ENCODE measurements at regions not wholly inside any gene's neighbourhood (a gene's known extent, or its start where the extent isn't known, plus 50 kb on each side); places are given as distances from the start of the nearest gene placed in this dataset.

DNA sequence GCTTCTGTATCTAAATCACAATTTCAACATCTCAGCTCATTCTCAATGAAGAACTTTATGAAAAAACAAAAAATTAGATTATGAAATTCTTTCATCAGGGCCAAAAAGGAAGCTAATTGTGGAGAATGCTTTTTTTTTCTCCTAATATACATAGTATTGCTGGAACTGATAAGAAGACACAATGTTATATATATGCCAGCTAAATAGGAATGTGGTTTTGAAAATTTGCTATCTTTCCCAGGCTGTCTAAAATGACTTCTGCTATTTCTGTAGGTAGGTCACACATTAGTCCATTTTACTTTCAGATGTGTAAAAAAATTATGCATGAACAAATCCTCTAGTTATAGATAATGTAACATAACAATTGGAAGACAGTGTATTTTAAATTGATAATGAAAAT is 732.9 kb downstream of the RWDD3 start:
- Histone ChIP-seq H4K20me1 (ENCODE audit: insufficient read depth) (no peaks in the 10 kb centered on the region), H3K9me2 (no peaks in the 10 kb centered on the region), H3K9me3 (no peaks in the 10 kb centered on the region), H3K4me2 (no peak overlapping the region), H3K4me3 (ENCODE audit: low read depth in 2 of 2, low read length in 1 of 2) (no peak overlapping the region), H3K36me3 (replicated peaks in 1 of 2; ENCODE audit: control insufficient read depth in 1 of 2, insufficient read depth in 2 of 2, low read length in 1 of 2) (no peaks in the 10 kb centered on the region), H2AFZ (ENCODE audit: low read depth) (no peak overlapping the region), H3K27ac (ENCODE audit: low read depth in 2 of 2, low read length in 1 of 2) (no peak overlapping the region), H3K9ac (no peak overlapping the region), H3K27me3 (ENCODE audit: insufficient read depth) (no peaks in the 10 kb centered on the region), H3F3A (replicated peaks; ENCODE audit: insufficient read depth) (no peaks in the 10 kb centered on the region), H3K79me2 (ENCODE audit: insufficient read depth) (no peaks in the 10 kb centered on the region), H3K4me1 (ENCODE audit: control insufficient read depth in 1 of 2, insufficient read depth in 2 of 2, low read depth in 1 of 2, low read length in 1 of 2) (no peaks in the 10 kb centered on the region)
- no peak for DNase-seq
- TF ChIP-seq EZH2phosphoT487 (IDR thresholded peaks at IDR 0.05; ENCODE audit: borderline replicate concordance, low read depth) = no peak
- TF ChIP-seq GABPA (IDR thresholded peaks at IDR 0.05; ENCODE audit: low read depth) = no peak
- TF ChIP-seq NRF1 (IDR thresholded peaks at IDR 0.05; ENCODE audit: low read depth, low read length) = no peak
- TF ChIP-seq FOXJ3 (CRISPR knock-in tag; IDR thresholded peaks at IDR 0.05) = no peak
- no peak for TF ChIP-seq POLR2AphosphoS5 (IDR thresholded peaks at IDR 0.05; ENCODE audit: low read depth, low read length)
- POLR2A ChIA-PET = no interaction called here
- CTCF ChIA-PET = interaction anchor here (1.2 to 1.7 kb wide), 2 partner anchors 9 to 10 kb away, joined by 3 read pairs; no protein-coding TSS in a partner anchor

DNA sequence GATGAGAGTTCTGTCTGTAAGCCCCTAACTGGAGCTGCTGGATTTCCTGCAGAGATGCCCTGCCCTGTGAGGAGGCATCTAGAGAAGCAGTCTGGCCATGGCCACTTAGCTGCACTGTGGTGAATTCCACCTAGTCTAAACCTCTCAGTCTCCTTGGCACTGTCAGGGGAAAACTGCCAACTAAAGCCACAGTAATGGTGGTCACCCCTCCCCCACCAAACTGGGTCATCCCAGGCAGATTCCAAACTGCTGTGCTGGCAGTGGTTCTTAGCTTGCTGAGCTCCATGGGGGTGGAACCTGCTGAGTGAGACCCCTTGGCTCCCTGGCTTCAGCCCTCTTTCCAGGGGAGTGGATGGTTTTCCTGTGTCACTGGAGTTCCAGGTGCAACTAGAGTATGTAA is 740.6 kb downstream of the RWDD3 start:
- H2AFZ ChIP-seq (ENCODE audit: low read depth) = no peak overlapping the region
- H3K36me3 ChIP-seq (replicated peaks in 1 of 2; ENCODE audit: control insufficient read depth in 1 of 2, insufficient read depth in 2 of 2, low read length in 1 of 2) = no peaks in the 10 kb centered on the region
- H4K20me1 ChIP-seq (ENCODE audit: insufficient read depth) = no peaks in the 10 kb centered on the region
- no peak overlapping the region for H3K4me2 ChIP-seq
- ChIA-PET POLR2A (no interaction called here), CTCF (interaction anchor here (0.9 kb wide), 1 partner anchor 21 kb away, joined by 3 read pairs; no protein-coding TSS in a partner anchor)
- no peaks in the 10 kb centered on the region for H3K27me3 ChIP-seq (ENCODE audit: insufficient read depth)
- no peaks in the 10 kb centered on the region for H3K9me2 ChIP-seq
- TF ChIP-seq, protein P1, sequence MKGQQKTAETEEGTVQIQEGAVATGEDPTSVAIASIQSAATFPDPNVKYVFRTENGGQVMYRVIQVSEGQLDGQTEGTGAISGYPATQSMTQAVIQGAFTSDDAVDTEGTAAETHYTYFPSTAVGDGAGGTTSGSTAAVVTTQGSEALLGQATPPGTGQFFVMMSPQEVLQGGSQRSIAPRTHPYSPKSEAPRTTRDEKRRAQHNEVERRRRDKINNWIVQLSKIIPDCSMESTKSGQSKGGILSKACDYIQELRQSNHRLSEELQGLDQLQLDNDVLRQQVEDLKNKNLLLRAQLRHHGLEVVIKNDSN (IDR thresholded peaks at IDR 0.05; ENCODE audit: borderline replicate concordance, low read depth) = no peak
- TF ChIP-seq, protein P2, sequence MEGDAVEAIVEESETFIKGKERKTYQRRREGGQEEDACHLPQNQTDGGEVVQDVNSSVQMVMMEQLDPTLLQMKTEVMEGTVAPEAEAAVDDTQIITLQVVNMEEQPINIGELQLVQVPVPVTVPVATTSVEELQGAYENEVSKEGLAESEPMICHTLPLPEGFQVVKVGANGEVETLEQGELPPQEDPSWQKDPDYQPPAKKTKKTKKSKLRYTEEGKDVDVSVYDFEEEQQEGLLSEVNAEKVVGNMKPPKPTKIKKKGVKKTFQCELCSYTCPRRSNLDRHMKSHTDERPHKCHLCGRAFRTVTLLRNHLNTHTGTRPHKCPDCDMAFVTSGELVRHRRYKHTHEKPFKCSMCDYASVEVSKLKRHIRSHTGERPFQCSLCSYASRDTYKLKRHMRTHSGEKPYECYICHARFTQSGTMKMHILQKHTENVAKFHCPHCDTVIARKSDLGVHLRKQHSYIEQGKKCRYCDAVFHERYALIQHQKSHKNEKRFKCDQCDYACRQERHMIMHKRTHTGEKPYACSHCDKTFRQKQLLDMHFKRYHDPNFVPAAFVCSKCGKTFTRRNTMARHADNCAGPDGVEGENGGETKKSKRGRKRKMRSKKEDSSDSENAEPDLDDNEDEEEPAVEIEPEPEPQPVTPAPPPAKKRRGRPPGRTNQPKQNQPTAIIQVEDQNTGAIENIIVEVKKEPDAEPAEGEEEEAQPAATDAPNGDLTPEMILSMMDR (IDR thresholded peaks at IDR 0.05) = no peak
- TF ChIP-seq, protein P3, sequence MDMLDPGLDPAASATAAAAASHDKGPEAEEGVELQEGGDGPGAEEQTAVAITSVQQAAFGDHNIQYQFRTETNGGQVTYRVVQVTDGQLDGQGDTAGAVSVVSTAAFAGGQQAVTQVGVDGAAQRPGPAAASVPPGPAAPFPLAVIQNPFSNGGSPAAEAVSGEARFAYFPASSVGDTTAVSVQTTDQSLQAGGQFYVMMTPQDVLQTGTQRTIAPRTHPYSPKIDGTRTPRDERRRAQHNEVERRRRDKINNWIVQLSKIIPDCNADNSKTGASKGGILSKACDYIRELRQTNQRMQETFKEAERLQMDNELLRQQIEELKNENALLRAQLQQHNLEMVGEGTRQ (IDR thresholded peaks at IDR 0.05; ENCODE audit: borderline replicate concordance, low read depth, low read length) = no peak
- TF ChIP-seq NFIC (IDR thresholded peaks at IDR 0.05; ENCODE audit: borderline replicate concordance) (no peak), GABPA (IDR thresholded peaks at IDR 0.05; ENCODE audit: low read depth) (no peak)
- TF ChIP-seq, protein P4, sequence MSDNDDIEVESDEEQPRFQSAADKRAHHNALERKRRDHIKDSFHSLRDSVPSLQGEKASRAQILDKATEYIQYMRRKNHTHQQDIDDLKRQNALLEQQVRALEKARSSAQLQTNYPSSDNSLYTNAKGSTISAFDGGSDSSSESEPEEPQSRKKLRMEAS (IDR thresholded peaks at IDR 0.05; ENCODE audit: low read depth) = no peak
- no peak overlapping the region for H3K27ac ChIP-seq (ENCODE audit: low read depth in 2 of 2, low read length in 1 of 2)
- no peaks in the 10 kb centered on the region for H3K79me2 ChIP-seq (ENCODE audit: insufficient read depth)
- H3F3A ChIP-seq (replicated peaks; ENCODE audit: insufficient read depth) = no peaks in the 10 kb centered on the region
- H3K9ac ChIP-seq = no peak overlapping the region
- DNase-seq = no peak
- no peak overlapping the region for H3K4me3 ChIP-seq (ENCODE audit: low read depth in 2 of 2, low read length in 1 of 2)
- no peaks in the 10 kb centered on the region for H3K9me3 ChIP-seq
- H3K4me1 ChIP-seq (ENCODE audit: control insufficient read depth in 1 of 2, insufficient read depth in 2 of 2, low read depth in 1 of 2, low read length in 1 of 2) = no peaks in the 10 kb centered on the region

All from SK-N-SH (cell line).